HG02840 (cell line): ENCODE measurements at regions not wholly inside any gene's neighbourhood (a gene's known extent, or its start where the extent isn't known, plus 50 kb on each side); places are given as distances from the start of the nearest gene placed in this dataset.

Source experiments
- ATAC-seq: cut with Tn5 transposase; IDR thresholded peaks from one replicate; pipeline ENCODE4 v1.9.1; 2021; ENCODE audit warnings: mild to moderate bottlenecking, moderate library complexity, moderate number of reproducible peaks; ENCODE audit not compliant: unreplicated experiment, low FRiP score

GRCh38 chr12:19006626-19007137, 122.9 kb upstream of the PLEKHA5 start:
- ATAC-seq = no peak

- ATAC-seq = no peak
Measured at GRCh38 chr12:19008102-19008501, 121.4 kb upstream of the PLEKHA5 start.

GRCh38 chr12:19010087-19010486, 119.4 kb upstream of the PLEKHA5 start:
- no peak for ATAC-seq

GRCh38 chr12:19010726-19011125, 118.8 kb upstream of the PLEKHA5 start:
- ATAC-seq = no peak

- ATAC-seq = no peak
Measured at GRCh38 chr12:19012965-19013364, 116.6 kb upstream of the PLEKHA5 start.

- no peak for ATAC-seq
Measured at GRCh38 chr12:19014240-19014639, 115.3 kb upstream of the PLEKHA5 start.

GRCh38 chr12:19015285-19015684, 114.2 kb upstream of the PLEKHA5 start:
- no peak for ATAC-seq

GRCh38 chr12:19018302-19018970, 111.1 kb upstream of the PLEKHA5 start:
- ATAC-seq = no peak

GRCh38 chr12:19021240-19021639, 108.3 kb upstream of the PLEKHA5 start:
- no peak for ATAC-seq

- no peak for ATAC-seq
Measured at GRCh38 chr12:19021646-19022045, 107.9 kb upstream of the PLEKHA5 start.

GRCh38 chr12:19025582-19025981, 104.0 kb upstream of the PLEKHA5 start:
- ATAC-seq = no peak

GRCh38 chr12:19026034-19026433, 103.5 kb upstream of the PLEKHA5 start:
- no peak for ATAC-seq

GRCh38 chr12:19026614-19027488, 102.7 kb upstream of the PLEKHA5 start:
- no peak for ATAC-seq

GRCh38 chr12:19030180-19030579, 99.4 kb upstream of the PLEKHA5 start:
- no peak for ATAC-seq

- ATAC-seq = no peak
Measured at GRCh38 chr12:19030603-19031002, 98.9 kb upstream of the PLEKHA5 start.

GRCh38 chr12:19031032-19031431, 98.5 kb upstream of the PLEKHA5 start:
- ATAC-seq = no peak

- ATAC-seq = no peak
Measured at GRCh38 chr12:19032826-19033225, 96.7 kb upstream of the PLEKHA5 start.

GRCh38 chr12:19033244-19033643, 96.3 kb upstream of the PLEKHA5 start:
- ATAC-seq = no peak

- no peak for ATAC-seq
Measured at GRCh38 chr12:19034937-19035336, 94.6 kb upstream of the PLEKHA5 start.

- ATAC-seq = no peak
Measured at GRCh38 chr12:19035536-19035935, 94.0 kb upstream of the PLEKHA5 start.

GRCh38 chr12:19036673-19037357, 92.7 kb upstream of the PLEKHA5 start:
- ATAC-seq = no peak
